AG04449 (cell line): ENCODE measurements at regions not wholly inside any gene's neighbourhood (a gene's known extent, or its start where the extent isn't known, plus 50 kb on each side); places are given as distances from the start of the nearest gene placed in this dataset.

Experiments used
- CTCF ChIA-PET: fragments of 350-600 bp; formaldehyde crosslinking; extraction: SDS; loops from one replicate; lab custom pipeline; 2021; ENCODE audit warnings: antibody characterized with exemption; lab: Yijun Ruan, JAX
- POLR2A ChIA-PET: fragments of 400-600, 350-600 bp; formaldehyde crosslinking; extraction: SDS; loops from one replicate; lab custom pipeline; 2020; ENCODE audit warnings: antibody characterized with exemption, inconsistent platforms; lab: Yijun Ruan, JAX
- DNase-seq: peaks from one replicate; pipeline ENCODE4 v3.0.0-alpha.2; 2010; ENCODE audit warnings: low read depth, low spot score
- H3K4me3 ChIP-seq: 2 replicates; pipeline ENCODE4 v1.5.1; 2011; ENCODE audit warnings: low read depth, mild to moderate bottlenecking, control low read depth, low read length
- CTCF ChIP-seq: IDR thresholded peaks from one replicate; pipeline ENCODE4 v1.5.1; 2011; ENCODE audit warnings: mild to moderate bottlenecking, moderate library complexity, low read length, control low read depth, inconsistent platforms; ENCODE audit not compliant: insufficient read depth; ENCODE audit errors: missing control alignments

DNA sequence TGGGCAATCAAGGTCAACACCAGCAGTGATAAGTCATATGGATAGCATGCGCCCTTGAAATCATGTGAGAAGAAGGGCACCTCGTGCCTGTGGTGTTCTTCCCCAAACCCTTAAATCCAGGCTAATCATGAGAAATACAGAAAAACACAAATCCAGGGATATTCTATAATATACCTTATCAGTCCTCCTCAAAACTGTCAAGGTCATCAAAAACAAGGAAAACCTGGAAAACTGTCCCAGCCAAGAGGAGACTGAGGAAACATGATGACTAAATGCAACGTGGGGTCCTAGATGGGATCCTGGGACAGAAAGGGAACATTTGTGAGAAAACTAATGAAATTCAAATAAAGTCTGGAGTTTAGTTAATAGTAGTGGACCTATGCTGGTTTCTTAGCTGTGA, 201.8 kb upstream of the FAM9B start:
- no peak overlapping the region for H3K4me3 ChIP-seq
- CTCF ChIA-PET = no interaction called here
- POLR2A ChIA-PET = no interaction called here
- no peak for DNase-seq
- no peak for TF ChIP-seq CTCF

GRCh38 chrX:9240956-9241355, 207.0 kb upstream of the FAM9B start:
- POLR2A ChIA-PET = no interaction called here
- DNase-seq = no peak
- no peak for TF ChIP-seq CTCF
- no peak overlapping the region for H3K4me3 ChIP-seq
- CTCF ChIA-PET = no interaction called here

- ChIA-PET CTCF (no interaction called here), POLR2A (no interaction called here)
- no peak overlapping the region for H3K4me3 ChIP-seq
- no peak for DNase-seq
- no peak for TF ChIP-seq CTCF
Observed at GRCh38 chrX:9241427-9241826, 207.5 kb upstream of the FAM9B start.

GRCh38 chrX:9249051-9249846, 215.3 kb upstream of the FAM9B start:
- CTCF ChIA-PET = no interaction called here
- POLR2A ChIA-PET = no interaction called here
- no peak for DNase-seq
- no peak overlapping the region for H3K4me3 ChIP-seq
- no peak for TF ChIP-seq CTCF

- no peak for TF ChIP-seq CTCF
- ChIA-PET CTCF (no interaction called here), POLR2A (no interaction called here)
- H3K4me3 ChIP-seq = no peak overlapping the region
- DNase-seq = no peak
Observed at GRCh38 chrX:9252182-9252581, 212.7 kb upstream of the TBL1X start.

DNA sequence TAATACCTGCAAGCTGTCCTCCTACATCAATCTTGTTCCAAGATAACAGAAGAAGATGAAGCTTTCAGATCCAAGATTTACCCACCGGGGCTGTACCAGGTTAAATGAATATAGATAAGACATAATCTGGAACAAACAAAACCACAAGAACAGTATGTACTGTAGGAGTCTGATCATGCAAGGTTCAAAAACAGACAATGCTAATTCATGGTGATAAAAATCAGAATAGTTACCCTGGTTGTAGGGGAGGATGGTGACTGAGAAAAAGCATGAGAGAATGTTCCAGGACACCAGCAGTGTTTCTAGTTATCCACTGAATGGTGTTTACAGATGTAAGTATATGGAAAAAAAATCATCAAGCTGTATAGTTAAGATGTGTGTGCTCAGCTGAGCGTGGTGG, 211.6 kb upstream of the TBL1X start:
- no peak for DNase-seq
- ChIA-PET POLR2A (no interaction called here), CTCF (no interaction called here)
- no peak for TF ChIP-seq CTCF
- no peak overlapping the region for H3K4me3 ChIP-seq
